Epithelial cell of proximal tubule (primary cell): ENCODE measurements at regions not wholly inside any gene's neighbourhood (a gene's known extent, or its start where the extent isn't known, plus 50 kb on each side); places are given as distances from the start of the nearest gene placed in this dataset.
"Not testable (repeated sequence)": the region's sequence is repeated elsewhere in the genome, so short reads cannot be mapped to it uniquely, and the experiment has no call there.

Experiments used
- DNase-seq: peaks from one replicate; pipeline ENCODE4 v3.0.0-alpha.2; 2011; ENCODE audit warnings: low read depth
- H3K4me3 ChIP-seq: 2 replicates; pipeline ENCODE4 v1.5.1; 2011; ENCODE audit warnings: low read depth, mild to moderate bottlenecking, low read length
- TF ChIP-seq, protein P1 (sequence below): conservative IDR thresholded peaks from 2 replicates; pipeline ENCODE4 v1.5.1; 2012; ENCODE audit warnings: low read depth, mild to moderate bottlenecking, low read length

- no peak overlapping the region for H3K4me3 ChIP-seq
- TF ChIP-seq, protein P1, sequence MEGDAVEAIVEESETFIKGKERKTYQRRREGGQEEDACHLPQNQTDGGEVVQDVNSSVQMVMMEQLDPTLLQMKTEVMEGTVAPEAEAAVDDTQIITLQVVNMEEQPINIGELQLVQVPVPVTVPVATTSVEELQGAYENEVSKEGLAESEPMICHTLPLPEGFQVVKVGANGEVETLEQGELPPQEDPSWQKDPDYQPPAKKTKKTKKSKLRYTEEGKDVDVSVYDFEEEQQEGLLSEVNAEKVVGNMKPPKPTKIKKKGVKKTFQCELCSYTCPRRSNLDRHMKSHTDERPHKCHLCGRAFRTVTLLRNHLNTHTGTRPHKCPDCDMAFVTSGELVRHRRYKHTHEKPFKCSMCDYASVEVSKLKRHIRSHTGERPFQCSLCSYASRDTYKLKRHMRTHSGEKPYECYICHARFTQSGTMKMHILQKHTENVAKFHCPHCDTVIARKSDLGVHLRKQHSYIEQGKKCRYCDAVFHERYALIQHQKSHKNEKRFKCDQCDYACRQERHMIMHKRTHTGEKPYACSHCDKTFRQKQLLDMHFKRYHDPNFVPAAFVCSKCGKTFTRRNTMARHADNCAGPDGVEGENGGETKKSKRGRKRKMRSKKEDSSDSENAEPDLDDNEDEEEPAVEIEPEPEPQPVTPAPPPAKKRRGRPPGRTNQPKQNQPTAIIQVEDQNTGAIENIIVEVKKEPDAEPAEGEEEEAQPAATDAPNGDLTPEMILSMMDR: no peak
- no peak for DNase-seq
These were observed 158.4 kb upstream of the NR4A3 start for GRCh38 chr9:99663297-99663696.

- TF ChIP-seq, protein P1: no peak
- no peak for DNase-seq
- no peak overlapping the region for H3K4me3 ChIP-seq
These were observed 157.8 kb upstream of the NR4A3 start for GRCh38 chr9:99663856-99664255.

DNA sequence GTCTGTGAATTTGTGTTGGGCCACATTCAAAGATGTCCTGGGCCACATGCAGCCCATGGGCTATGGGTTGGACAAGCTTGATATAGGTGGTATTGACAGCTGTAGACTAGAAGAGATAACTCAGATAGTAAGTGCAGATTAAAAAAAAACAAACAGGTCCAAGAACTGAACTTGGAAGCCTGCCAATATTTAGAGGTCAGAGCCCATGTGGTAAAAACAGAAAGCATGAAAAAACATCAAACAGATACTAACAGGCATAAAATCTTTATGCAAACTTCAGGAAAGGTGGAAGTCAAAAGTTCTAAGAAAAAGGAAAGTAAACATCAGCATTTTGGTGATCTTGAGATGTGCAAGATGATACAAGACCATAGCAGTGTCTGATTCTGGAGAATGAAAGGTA, 155.1 kb upstream of the NR4A3 start:
- TF ChIP-seq, protein P1: no peak
- no peak overlapping the region for H3K4me3 ChIP-seq
- DNase-seq: no peak

- not testable (repeated sequence) for DNase-seq, H3K4me3 ChIP-seq
These were observed 150.8 kb upstream of the NR4A3 start for GRCh38 chr9:99670886-99671285.

DNA sequence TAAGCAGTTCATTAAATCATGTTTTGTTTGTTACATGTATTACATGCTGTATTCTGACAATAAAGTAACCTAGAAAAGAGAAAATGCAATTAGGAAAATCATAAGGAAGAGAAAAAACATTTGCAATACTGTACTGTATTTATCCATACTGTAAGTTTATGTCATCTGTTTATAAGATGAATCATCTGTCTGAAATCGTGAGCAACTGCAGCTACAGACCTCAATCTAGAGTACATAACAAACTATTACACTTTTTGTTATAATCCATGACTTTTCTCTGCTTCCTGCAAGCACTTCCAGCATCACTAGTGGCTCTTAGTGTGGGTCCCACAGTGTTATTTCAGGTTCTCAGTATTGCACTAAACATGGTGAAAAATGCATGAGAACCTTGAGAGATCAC, 144.4 kb upstream of the NR4A3 start:
- DNase-seq: no peak
- H3K4me3 ChIP-seq: no peak overlapping the region

DNA sequence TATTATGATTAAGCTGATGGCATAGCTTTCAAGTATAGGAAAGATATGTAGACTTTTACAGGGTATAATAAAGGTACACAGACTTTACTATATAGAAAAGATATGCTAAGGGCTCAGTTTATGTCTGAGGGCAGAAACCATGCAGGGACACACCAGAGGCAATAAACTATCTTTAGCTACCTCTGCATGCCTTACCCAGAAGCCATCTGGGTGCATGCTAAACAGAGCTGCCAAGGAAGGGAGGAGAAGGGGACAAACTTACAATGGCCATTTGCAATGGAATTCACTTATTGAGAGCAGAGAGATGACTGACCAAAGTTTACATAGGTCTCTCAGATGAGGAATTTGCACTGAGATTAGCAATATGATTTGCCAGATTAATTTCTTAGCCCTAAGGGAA, 143.1 kb upstream of the NR4A3 start:
- no peak overlapping the region for H3K4me3 ChIP-seq
- TF ChIP-seq, protein P1: no peak
- no peak for DNase-seq

More for the DNA sequence above, 144.4 kb upstream of the NR4A3 start:
- TF ChIP-seq, protein P1: no peak

DNA sequence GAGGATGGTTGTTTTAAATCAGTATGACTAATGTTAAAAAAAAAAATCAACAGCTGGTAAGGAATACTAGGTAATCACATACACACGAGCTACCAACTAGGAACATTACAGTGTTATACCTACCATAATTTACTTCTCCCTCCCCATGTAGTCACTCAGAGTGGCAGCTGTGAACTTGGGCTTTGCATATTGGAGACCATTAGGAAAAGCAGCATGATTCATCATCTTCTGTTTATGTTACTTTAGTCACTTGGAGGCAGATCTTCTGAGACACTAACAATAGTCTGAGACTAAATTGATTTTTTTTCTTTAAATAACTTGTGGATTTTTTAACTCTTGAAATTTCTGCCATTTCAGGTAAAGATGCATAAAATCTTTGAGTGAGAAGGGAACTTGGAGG, 141.5 kb upstream of the NR4A3 start:
- H3K4me3 ChIP-seq: no peak overlapping the region
- no peak for DNase-seq
- TF ChIP-seq, protein P1: no peak

- no peak overlapping the region for H3K4me3 ChIP-seq
- no peak for DNase-seq
- TF ChIP-seq, protein P1: no peak
These were observed 140.6 kb upstream of the NR4A3 start for GRCh38 chr9:99681113-99681512.
